GM18517 (cell line): ENCODE measurements at regions not wholly inside any gene's neighbourhood (a gene's known extent, or its start where the extent isn't known, plus 50 kb on each side); places are given as distances from the start of the nearest gene placed in this dataset.

Experiments
- ATAC-seq: cut with Tn5 transposase; IDR thresholded peaks from one replicate; pipeline ENCODE4 v1.9.1; 2021; ENCODE audit warnings: mild to moderate bottlenecking, moderate library complexity; ENCODE audit not compliant: unreplicated experiment

DNA sequence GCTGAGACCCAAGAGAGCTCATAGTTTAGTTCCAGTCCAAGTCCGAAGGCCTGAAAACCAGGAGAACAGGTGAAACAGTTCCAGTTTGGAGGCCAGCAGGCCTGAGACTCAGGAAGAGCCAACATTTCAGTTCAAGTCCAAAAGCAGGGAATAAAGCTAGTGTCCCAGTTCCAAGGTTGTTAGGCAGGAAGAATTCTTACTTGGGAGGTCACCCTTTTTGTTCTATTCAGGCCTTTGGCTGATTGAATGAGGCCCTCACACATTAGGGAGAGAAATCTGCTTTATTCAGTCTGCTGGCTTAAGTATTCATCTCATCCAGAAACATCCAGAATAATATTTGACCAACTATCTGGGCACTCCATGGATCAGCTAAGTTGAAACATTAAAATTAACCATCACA, 294.6 kb downstream of the PCNX1 start:
- no peak for ATAC-seq

DNA sequence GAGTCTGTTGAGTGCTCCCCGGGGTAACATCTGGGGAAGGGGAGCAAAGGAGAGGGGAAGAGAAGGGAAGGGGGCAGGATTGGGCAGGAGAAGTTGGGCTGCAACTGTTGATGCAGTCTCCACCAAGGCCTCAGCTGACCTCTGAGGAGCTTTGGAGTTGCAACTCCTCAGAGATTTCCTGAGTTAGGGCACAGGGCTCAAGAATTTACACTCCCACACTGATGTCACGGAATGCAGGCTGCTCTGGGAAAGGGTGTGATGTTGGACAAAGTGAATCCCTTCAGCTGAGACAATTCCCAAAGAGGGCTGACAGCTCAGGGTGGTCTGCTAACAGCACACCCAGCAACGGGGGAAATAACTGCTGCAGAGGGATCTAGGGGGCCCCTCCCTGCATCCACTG, 295.6 kb downstream of the PCNX1 start:
- ATAC-seq = no peak

DNA sequence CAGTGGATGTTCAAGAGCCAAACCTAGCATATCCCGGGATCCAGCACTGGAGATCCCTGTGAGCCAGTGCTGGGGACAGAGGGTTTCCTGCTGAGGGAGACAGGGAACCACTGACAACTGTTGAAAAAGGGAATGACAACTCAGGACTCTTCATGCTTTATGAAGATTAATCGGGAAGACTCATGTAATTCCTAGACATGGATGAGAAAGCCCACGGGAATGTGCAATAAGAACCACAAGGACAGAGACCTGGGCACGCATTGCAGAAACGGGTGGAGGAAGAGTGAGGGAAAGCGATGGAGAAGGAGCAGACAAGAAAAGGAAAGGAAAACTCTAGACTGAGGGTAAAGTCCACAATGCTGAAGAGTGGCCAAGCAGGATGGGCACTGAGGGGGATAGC, 296.0 kb downstream of the PCNX1 start:
- ATAC-seq = no peak

- ATAC-seq = no peak
Measured at GRCh38 chr14:71204231-71204630, 297.0 kb downstream of the PCNX1 start.

GRCh38 chr14:71204768-71205167, 297.5 kb downstream of the PCNX1 start:
- ATAC-seq = no peak

DNA sequence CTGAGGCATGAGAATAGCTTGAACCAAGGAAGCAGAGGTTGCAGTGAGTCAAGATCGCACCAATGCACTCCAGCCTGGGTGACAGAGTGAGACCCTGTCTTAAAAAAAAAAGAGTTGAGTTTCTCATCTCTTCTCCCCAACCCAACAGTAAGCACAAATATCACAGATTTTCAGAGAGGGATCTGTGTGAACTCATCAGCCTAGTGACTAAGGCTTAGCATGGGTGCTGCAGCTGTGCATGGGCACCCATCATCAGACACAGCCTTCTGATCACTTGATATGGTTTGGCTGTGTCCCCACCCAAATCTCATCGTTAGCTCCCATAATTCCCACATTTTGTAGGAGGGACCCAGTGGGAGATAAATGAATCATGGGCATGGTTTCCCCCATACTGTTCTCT, 298.9 kb downstream of the PCNX1 start:
- ATAC-seq = no peak

DNA sequence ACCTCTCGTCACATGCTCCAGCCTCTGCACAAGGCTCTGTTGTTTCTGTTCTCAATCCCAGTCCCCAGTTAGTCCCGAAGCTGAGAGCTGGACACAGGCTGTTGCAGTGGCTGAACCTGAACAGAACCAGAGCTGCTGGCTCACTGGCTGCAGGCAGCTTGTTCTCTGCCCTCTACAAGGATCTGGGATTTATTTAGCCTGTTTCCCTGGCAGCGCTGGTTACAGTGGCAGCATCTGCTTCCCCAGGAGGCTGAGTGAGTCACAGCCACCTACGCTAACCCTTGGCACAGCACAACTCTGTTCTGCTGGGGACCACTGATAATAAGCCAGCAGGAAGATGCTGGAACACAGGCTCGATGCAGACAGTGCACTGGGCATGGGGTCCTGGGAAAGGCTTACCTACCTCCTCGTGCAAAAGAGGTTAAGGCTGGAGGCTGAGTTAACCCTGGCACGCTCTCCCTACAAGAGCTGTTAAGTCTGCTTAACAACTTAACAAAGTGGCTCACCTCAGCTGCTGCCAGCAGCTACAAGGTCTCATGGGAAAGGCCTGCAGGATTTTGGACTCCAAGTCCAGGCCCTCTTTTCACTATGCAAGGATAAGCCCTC, 299.6 kb downstream of the PCNX1 start:
- ATAC-seq = no peak

DNA sequence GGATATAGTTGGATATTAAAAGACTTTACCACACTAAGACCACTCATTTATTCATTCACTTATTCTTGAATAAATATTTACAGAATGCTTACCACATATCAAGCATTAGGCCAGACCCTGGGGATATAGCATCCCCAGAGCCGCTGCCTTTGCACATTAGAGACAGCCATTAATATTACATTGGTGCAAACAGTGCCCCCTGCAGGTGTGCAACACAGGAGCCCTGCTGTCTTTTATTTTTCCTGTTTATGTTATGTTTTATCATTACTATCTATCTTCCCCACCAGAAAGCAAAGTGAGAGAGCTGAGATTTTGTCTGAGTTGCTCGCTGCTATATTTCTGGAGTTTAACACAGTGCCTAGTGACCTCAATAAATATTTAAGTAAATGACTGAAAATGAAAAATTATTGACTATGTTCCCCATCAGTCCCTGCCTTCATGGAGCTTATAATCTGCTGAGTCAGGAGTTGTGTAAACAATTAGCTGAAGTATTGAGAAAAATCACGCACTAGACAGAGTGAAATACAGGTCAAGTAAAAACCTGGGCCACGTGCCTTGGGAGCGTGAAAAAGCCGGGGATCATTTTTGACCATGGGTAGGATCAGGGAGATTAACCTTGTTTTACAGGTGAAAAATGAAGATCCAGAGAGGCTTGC, 301.6 kb downstream of the PCNX1 start:
- no peak for ATAC-seq

DNA sequence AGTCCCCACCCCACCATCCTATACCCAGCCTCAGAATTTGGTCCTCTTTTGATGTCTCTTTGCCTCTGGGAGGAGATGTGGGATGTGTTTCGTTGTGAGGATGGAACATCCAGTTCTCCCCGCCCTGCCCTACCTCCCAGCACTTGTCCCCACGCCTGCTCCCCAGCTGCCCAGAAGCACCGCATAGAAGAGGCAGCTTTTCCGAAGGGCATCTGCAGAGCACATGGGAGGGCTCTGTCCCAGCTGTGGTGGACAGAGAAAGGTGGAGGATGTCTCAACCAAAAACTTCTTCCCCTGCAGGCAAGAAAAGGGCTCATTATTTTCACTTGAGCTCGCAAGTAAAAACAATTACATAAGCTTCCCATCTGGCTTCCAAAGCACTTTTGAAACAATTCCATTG, 302.6 kb downstream of the PCNX1 start:
- no peak for ATAC-seq

DNA sequence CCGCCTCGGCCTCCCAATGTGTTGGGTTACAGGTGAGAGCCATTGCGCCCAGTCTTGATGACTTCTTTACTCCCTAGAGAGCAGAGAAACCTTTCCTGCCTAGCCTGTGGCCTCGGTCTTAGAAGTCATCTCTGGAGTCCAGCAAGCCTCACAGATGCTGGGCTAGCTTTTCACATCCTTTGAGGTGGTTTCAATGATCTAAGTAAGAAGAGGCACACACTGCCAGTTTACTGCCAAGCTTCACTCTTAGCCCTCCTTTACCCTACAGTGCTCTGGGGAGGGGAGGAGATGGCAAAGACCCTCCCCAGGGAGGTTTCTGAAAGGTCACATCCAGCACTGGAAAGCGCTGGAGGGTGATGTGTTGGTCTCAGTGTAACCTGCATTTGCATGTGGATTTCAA, 304.8 kb downstream of the PCNX1 start:
- no peak for ATAC-seq

- no peak for ATAC-seq
Measured at GRCh38 chr14:71212683-71213107, 305.4 kb downstream of the PCNX1 start.

DNA sequence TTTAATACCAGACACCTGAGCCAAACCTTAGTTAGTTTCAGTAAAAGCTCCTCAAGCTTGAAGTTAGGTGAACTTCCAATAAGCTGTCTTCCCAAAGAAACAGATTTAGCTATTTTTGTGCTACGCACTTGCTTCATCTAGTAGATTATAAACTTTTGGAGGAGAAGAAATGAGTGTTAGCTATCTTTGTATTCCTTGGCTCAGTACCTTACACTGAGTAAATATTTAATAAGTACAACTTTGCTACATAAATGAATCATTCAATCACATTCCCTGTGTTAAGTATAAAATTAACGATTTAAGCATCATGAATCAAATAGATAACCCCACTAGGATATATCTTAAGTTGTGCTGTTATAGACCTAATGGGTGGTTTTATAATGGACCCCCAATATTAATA, 307.0 kb downstream of the PCNX1 start:
- no peak for ATAC-seq

- ATAC-seq = no peak
Measured at GRCh38 chr14:71220462-71220861, 313.2 kb downstream of the PCNX1 start.

DNA sequence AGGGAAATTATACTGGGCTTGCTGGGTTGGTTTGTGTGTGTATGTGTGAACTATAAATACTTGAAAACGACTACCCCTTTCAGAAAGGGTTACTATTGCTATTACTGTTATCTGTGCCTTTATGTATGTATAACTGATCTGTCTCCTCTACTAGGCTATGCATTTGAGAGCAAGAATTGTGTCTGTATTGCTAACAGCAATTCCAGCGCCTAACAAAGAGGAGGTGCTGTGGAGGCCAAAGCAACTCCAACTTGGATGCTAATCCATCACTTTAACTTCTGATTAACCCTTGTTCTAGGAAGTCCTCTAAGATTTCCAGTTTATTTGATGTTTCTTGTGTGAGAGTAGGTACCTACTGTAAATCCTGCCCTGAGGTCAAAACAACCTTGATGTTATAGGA, 313.9 kb downstream of the PCNX1 start:
- ATAC-seq = no peak

- ATAC-seq = no peak
Measured at GRCh38 chr14:71225113-71225512, 317.9 kb downstream of the PCNX1 start.

DNA sequence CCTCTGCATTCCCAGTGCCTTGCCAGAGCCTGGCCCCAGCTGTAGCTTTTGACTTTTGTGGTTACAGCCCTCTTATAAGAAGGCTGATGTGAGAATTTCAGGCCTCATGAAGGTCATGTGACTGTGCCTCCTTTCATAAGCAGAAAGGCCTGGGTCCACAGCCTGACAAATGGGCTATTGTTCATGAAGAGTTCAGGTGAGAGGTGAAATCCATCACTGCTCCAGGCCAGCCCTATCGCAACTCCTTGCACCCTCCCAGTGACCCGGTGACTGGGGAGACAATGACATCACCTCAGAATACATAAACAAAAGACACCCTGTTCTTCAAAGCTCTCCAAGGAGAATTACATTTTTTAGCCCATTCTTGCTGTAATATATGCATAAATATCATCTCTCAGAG, 321.5 kb downstream of the PCNX1 start:
- no peak for ATAC-seq

DNA sequence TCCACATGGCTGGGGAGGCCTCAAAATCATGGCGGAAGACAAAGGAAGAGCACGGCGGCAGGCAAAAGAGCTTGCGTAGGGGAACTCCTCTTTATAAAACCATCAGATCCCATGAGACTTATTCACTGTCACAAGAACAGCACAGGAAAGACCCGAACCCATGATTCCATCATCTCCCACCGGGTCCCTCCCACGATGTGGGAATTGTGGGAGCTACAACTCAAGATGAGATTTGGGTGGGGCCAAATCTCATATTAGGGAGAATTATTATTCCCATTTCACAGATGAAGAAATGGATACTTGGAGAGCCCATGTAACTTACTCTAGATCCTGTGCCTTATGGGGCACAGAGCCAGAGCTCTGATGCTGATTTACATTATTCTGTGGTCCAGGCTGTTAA, 322.6 kb downstream of the PCNX1 start:
- ATAC-seq = no peak

GRCh38 chr14:71230897-71231296, 323.6 kb downstream of the PCNX1 start:
- no peak for ATAC-seq

GRCh38 chr14:71231521-71232393, 324.5 kb downstream of the PCNX1 start:
- no peak for ATAC-seq

- no peak for ATAC-seq
Measured at GRCh38 chr14:71232506-71232905, 325.2 kb downstream of the PCNX1 start.

DNA sequence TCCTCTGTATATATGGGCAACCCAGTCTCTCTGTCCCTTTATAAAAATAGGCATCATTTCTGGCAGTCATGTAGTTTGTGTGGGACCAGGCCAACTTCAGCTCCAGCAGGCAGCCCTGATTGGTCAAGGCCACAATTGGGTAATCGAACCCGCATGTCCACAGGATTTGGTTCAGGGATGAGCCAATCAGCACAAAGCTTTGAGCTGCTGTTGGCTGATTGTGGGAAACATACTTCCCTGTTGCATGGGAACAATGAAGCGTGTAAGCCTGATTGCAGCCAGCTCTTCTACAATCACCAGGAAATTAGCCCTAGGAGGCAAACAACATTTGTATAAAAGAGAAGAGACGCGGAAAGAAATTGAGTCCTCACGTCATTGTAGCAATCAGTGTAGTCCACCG, 328.6 kb downstream of the PCNX1 start:
- no peak for ATAC-seq

GRCh38 chr14:71236487-71236886, 329.2 kb downstream of the PCNX1 start:
- ATAC-seq = no peak
